GM18867 (cell line): ENCODE measurements at regions not wholly inside any gene's neighbourhood (a gene's known extent, or its start where the extent isn't known, plus 50 kb on each side); places are given as distances from the start of the nearest gene placed in this dataset.
A peak's percentile ranks its signal among the peaks of the same experiment; 100 is the strongest.

ENCODE experiments used
- ATAC-seq: cut with Tn5 transposase; IDR thresholded peaks from one replicate; pipeline ENCODE4 v1.9.1; 2021; ENCODE audit warnings: mild to moderate bottlenecking, moderate library complexity; ENCODE audit not compliant: unreplicated experiment

DNA sequence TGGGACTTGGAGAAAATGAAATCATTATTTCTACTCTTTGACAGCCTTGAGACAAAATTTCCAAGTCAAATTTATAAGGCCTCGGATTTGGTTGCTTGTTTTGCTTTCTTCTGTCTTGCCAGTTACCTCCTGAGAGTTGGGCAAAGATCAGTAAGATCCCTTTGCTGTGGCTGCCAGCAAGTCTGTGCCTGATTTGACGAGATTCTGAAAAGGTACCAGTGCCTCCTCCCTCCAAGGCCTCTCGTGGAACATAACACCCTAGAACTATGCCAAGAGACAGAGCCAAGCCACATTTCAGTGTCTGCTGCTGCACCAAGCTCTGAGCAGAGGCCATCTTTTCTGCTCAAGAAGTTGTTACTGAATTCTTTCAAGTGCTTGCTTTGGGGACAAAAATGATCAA is 61.0 kb downstream of the GTPBP8 start:
- peak; percentile 22 for ATAC-seq

DNA sequence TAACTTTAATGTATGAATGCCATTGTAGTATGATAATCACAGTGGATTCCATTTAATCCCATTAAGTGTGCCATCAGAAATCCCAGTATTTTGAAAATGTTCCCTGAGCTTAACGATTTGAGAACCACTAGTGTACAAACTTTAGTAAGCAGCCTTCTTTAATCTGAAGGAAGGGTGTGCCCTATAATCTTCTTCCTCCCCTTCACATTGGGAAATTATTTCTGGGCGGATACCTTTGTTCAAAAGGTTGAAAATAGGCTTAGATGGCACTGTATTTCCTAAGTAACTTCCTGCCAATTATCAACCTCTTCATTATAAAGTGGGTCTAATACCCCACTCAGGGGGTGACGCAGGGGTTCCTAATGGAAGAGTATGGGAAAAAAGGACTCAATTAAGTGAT is 62.4 kb downstream of the GTPBP8 start:
- ATAC-seq: no peak

DNA sequence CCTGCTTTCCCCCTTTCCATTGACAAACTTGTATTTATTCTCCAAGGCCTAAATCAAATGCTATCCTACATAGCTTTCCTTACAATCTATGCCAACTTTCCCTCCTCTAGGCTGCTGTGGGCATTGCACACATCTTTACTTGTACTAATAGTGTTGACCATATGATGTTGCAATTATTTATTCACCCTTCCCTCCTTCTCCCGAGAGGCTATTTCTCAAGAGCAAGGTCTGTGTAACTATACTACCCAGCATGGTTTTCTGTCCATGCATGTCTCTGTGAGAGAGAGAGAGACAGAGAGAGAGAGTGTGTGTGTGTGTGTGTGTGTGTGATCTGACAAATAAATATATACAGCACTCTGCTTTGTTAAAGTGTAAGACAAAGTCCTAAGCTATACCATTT is 63.8 kb downstream of the GTPBP8 start:
- ATAC-seq: no peak

DNA sequence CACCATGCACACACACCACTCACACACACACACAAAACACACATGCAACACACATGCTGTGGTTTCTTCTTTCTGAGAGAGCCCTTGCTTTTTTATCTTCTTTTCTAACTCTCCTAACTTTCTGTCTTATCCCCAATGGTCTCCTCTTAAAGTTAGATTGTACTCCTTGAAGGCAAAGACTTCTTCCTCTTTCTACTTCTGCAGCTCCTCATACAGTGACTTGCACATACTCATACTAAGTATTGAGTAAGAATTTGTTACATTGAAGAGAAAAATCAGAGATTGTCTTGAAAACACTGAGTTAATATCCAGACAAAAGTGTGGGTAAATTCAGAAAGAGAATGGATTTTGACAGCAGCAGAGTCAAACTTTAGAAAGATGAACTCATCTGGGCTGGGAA is 64.4 kb downstream of the GTPBP8 start:
- ATAC-seq: no peak

DNA sequence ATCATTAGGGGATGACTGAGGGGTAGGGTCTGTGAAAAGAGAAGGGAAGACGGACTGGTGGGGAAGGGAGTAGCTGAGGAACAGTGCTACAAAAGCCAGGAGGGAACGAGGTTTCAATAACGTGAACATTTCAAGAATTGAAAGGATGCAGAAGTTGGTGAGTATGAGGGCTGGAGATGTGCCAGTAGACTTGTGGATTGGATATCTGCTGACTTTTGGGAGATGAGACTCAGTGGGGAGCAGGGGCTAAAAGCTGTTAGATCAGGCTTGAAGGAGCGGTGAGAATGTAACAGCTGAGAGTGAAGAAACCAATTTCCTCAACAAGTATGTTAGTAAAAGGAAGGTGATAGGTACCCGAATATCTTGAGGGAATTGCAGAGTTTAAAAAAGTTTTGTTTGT is 65.2 kb downstream of the GTPBP8 start:
- no peak for ATAC-seq

DNA sequence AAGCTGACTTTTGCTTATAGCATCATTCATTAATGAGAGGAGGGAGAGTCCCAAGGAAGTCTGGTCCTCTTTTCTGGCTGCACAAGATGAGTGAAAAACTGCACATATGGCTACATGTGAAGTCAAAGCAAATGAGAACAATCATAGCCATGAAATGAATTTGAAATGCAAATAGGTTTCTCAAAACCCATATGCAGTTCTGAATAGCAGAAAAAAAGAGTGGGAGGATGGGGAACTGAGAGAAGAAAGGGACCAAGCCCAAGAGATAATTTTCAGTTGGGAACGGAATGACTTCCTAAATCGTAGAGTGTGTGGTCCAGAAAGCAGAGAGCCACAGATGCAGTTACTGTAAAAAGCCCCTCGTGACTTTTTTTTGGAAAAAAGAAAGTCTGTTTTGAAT is 66.3 kb downstream of the GTPBP8 start:
- peak; percentile 86 for ATAC-seq

DNA sequence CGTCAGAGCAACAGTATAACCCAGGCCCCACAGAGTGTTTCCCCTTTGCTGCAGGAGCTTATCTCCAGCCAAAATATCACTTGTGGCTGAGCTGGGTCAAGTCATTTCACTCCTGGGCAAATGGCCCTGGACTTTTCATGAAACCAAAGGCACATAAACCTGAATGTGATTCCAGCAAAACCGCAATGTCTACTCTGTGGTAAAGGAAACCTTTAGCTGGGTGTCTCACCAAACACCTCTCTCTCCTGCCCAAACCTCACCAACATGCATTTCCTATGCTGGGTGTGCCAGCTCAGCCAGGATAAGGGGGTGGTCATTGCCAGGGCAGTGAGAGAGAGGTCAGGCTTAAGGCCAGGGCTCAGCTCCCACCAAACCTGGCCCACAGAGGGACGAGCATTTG is 67.4 kb downstream of the GTPBP8 start:
- no peak for ATAC-seq

DNA sequence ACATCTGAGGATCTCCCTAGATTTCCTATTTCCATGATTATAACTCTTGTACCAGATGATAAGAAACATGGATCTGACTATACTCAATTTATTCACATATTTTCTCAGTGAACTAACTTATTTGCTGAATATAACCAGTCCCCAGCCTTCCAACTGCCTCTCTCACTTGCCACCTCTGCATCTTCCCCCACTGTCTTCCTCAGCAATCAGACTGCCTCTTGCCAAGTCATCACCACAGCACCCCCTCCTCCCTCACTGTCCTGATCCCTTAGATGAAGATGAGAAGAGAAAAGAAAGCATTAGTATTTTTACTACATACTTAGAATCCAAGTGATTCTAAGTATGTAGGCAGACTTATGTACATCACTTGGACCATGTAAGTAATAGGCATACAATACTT is 71.9 kb downstream of the GTPBP8 start:
- no peak for ATAC-seq

DNA sequence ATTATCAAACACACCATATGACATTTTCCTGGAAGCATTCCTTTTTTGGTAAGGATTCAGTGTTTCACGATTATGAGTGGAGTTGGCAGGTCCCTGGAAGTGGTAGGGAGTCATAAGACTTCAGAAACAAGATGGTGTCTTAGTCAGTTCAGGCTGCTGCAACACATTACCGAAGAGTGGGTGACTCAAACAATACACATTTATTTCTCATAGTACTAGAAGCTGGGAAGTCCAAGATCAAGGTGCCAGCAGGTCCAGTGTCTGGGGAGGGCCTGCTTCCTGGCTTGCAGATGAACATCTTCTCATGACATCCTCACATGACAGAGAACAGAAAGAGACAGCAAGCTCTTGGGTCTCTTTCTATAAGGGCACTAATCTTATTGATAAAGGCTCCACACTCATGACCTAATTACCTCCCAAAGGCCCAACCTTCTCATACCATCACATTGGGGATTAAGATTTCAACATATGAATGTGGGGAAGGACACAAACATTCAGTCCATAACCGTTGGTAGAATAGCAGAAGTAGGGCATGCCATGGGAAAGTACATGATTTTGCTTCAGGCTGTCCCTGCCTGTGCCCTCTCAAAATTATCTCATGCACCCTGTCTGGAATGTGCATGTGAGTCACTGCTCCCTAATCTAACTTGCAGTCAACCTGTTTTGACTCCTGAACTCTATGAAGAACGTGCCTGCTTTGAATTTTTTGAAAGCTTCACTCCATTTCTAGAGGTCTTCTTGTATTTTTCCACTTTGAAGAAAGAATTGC is 72.5 kb downstream of the GTPBP8 start:
- ATAC-seq: no peak

DNA sequence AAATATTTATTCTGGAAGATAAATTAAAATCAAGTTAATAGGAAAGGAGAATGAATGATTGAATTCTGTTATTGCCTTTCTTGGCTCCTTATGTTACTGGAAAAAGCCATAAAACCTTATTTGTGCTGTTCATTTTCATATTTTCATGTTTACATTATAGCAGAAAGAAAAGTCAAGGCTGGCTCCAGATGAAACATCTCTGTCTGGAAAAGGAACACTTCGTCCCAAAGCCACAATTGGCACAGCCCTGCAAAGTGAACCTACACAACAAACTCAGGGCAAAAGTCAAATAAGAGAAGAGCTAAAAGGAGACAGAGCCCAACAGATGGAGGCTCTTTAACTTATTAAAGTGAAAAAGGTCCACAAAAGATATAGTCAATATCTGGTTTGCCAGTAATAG is 73.4 kb downstream of the GTPBP8 start:
- ATAC-seq: no peak

DNA sequence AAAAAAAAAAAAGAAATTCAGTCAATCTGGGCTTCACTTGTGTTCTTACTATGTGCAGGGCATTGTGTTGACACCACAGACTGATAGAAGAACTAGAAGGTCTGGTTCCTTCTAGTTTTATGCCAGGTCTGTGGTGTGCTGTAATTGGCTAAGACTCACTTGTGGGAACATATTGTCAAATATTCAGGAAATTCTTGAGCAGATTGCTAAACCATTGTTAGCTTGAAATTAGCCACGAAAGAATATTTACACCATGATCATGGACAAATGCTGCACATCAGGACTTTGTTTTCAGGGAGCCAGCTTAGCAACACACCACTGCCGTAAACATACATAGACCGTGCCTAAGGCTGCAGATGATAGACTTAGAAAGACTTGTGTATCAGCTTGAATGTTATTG is 74.6 kb downstream of the GTPBP8 start:
- no peak for ATAC-seq

DNA sequence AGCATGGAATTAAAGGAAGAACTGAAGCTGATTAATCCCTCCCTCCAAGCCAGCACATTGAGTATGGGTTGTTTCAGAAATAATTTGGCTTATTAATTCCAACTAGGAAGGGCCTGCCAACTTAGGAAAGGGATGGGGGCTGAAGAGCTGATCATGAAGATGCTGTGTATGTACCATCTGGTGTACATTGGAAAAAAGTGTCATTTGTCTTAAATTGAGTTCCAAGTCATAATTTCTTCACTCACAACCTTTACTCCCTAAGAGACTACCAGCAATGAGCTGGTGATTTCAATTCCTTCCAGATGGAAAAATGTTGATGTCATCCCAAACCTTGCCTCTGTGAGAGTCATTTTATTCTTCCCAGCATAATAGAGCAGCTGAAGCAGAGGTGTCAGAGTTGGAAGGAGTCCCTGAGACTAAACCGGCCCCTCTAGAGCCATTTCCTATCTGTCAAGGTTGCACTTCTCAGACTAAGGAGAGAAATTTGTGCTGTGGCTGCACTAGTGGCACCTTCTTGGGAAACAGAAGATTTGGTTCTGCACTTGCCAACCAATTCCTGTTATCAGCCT is 79.4 kb downstream of the GTPBP8 start:
- ATAC-seq: no peak

DNA sequence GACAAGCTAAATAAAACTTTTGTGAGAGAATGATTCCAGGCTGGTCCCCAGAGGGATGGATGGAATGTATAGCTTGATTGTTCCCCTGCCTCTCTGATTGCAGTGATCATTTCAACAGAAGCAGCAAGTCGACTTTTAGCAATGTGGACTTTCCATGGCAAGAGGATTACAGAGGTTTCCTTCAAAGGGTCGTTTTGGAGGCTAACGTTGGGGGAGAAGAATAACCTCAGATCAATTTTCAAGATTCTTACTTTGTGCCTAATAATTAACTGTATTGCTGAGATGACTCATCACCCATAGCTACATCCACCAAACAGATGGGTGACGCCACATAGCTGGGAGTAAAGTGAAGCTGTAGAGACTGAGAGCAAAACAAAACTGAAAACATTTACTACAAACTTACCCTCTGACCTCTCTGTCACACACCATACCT is 79.9 kb downstream of the GTPBP8 start:
- ATAC-seq: peak; percentile 99

DNA sequence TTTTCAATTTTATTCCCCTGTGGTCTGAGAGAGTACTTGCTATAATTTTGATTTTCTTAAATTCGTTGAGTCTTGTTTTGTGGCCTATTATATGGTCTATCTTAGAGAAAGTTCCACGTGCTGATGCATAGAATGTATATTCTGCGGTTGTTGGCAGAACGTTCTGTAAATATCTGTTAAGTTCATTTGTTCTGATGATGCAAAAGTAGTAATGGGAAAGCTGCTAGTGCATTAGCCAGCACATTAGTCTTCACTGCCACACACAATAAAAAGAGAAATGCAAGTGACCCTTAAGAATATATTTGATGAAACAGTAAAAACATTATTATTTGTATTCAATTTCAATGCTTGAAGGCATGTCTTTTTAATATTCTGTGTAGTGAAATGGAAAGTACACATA is 84.8 kb downstream of the GTPBP8 start:
- ATAC-seq: no peak

DNA sequence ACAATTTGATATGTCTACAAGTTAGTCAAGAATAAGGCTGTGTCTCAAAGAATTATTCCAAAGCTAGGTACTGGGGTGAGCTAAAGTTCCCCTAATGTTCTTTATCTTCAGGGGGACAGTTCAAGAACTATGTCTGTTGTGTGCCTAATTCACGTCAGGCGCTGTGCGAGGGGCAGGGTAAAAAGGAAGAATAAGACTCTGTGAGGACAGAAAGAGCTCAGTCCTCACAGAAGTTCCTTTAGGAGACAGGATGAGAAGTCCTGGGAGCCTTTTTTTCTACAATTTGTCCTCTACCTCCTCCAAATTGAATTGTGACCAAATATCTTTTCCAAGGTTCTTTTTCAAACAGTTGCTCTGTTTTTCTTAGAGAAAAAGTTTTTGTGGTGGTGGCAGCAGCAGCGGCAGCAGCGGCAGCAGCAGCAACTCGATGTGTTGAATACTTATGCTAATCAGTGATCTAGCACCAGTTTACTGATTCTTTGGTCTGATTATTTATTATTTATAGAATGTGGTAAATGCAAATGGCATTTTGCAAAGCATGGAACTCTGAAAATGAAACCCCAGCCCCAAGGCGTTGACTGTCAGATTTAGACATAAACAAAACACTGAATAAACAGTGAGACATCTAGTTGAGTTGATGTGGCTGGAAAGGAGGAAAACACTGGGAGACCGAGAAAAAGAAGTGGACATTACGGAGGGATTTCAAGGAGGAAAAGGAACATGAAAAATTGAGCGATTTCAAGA is 88.6 kb downstream of the GTPBP8 start:
- peak; percentile 96 for ATAC-seq

DNA sequence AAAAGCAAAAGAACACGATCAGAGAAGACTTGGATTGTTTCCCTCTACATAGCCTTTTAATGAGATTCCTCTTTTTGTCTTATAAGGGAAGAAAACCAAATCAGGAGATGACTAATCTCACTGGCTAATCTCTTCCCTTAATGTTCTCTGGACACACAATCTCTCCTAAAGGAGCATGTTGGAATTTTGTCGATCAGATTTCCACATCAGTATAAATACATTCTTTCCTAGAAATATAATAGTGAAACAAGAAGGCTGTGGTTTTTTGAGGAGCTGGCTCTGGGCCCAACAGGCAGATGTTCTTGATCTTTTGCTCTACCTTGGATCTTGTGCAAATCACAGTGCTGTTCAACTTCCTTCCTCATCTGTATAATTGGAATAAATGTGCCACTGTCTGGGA is 94.0 kb downstream of the GTPBP8 start:
- no peak for ATAC-seq

DNA sequence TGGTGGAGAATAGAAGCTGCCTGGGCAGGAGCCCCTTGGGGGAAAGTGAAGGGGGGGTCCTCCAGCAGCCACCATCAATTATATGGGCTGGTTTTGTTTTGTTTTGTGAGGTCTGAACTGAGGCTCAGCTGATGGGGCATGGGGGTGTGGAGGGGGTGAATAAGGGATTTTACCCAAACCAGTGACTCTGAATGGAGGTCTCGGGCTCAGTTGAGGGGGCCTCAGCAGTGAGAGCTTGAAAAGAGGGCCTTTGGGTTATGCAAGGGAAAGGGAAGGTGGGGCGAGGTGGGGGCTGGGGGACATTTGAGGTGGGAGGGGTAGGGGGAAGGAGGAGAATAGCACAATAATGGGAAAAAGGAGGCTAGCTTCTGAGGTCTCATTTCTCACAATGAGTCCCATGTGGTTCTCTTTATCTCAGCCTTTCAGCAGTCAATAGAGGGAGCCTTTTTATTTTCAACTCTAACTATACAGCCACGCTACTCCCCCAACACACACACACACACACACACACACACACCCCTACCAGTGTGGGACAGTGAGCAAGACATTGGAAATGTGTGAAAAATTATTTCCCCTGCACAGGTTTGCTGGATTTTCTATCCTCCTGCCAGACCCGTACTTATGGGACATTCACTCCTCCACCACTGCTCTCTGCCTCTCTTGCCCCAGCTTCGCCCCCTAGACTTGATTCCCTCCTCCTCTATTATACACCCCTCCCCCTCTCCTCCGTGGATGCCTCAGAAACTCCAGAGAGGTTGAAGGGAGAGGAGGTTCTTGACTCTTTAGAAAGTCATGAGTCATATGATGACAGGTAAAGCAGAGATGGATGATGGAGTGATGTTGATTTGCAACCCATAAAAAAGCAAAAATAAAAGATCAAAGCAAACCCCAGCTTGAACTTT is 96.0 kb downstream of the GTPBP8 start:
- ATAC-seq: no peak

DNA sequence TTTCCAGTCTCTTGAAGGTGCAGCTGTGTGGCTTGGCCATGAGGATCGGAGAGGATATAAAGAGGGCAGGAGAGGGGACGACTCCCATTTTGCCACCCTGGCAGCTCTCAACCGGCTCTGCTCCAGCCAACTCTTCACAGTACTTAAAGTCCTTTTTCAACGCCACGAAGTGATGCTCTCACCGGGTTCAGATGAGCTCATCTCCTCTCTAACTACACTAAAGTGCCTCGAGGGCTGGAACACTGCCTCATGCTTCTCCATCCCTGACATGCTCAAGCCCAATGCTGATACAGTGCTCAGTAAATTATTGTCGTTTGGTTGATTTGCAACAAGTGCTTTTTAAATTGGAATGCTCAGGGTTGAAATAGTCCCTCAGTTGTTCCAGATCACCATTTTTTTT is 97.8 kb downstream of the GTPBP8 start:
- ATAC-seq: no peak

DNA sequence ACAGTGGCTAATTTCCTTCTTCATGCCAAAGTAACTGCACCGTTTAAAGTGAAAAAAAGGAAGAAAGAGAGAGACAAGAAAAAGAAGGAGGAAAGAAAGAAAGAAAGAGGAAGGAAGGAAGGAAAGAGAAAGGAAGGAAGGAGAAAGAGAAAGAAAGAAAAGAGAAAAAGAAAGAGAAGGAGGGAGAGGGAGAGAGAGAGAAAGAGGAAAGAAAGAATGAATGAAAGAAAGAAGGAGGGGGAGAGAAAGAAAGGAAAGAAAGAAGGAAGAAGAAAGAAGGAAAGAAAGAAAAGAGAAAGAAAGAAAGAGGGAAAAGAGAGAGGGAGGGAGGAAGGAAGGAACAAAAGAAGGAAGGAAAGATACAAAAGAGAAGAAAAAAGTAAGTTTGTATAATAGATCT is 100.6 kb downstream of the GTPBP8 start:
- no peak for ATAC-seq

DNA sequence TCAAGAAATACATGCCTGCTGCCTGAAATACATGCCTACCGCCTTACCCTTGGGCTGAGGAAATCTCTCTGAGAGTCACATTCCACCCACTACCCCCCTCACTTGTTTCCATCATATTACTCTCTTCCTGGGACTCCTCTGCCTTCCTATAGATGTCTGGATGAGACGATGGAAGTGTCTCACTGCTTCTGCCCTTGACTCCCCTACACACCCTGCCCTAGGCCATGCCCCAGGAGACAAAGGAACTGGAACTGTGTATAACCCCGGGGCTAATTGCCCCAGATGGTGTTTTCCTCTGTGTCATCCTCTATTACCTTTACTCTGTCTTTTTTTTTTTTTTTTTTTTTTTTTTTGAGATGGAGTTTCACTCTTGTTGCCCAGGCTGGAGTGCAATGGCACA is 102.0 kb downstream of the GTPBP8 start:
- no peak for ATAC-seq
